Left kidney (tissue), 1 donor: ENCODE measurements at regions not wholly inside any gene's neighbourhood (a gene's known extent, or its start where the extent isn't known, plus 50 kb on each side); places are given as distances from the start of the nearest gene placed in this dataset.

Experiments
- DNase-seq: peaks from one replicate; pipeline ENCODE4 v3.0.0-alpha.2; 2013

DNA sequence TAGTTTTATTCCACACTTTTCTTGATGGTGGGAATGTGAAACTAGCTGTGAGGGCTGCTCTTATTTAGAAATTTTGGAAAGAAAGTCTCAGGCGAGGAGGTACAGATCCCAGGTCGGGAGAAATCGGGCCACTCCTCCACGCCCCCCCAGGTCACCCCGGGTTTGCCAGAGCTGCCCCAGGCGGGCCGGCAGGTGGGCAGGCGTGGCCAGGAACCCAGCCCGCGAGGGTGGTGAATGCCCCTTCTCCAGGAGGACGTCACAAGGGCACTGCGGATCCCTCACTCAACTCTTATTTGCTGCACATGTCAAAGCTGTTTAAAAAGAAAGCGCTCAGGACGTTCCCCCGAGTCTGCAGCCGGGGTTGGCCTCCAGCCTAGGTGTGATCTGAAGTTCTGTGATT lies 60.5 kb upstream of the SLCO4A1 start:
- no peak for DNase-seq

DNA sequence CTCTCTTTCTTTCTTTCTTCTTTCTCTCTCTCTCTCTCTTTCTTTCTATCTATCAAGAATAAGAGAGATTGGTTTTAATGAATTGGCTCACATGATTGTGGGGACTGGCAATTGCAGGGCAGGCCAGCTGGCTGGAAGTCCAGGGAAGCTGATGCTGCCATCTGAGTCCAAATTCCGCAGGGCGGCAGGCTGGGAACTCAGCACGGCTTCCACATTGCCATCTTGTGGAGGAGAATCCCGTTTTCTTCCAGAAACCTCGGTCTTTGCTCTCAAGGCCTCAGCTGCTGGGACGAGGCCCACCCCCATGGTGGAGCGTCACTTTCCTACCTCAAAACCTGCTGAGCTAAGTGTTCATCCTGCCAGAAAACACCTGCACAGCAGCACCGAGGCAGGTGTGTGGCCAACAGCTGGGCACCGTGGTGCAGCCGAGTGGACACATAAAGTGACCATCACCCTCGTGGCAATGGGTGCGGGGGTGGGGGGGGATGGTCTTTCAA lies 58.8 kb upstream of the SLCO4A1 start:
- no peak for DNase-seq

DNA sequence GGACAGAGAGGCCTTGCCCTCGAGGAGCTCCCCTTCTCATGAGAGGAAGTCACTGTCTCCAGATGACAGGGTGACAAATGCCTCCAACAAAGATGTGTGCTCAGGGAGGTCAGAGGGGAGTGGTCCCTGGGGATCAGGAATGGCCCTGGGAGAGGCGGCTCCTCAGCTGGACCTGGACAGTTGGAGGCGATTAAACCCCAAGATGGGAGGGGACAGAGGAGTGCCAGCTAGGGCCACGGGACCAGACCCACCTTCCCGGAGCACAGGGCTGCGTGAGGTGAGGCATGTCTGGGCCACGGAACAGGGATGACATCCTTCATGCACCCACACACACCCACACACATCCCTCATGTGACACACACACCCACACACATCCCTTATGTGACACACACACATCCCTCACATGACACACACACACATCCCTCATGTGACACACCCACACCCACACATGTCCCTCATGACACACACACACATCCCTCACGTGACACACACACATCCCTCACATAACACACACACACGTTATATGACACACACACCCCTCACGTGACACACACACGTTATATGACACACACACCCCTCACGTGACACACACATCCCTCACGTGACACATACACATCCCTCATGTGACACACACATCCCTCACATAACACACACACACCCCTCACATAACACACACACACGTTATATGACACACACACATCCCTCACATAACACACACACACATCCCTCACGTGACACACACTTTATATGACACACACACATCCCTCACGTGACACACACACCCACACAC lies 57.4 kb upstream of the SLCO4A1 start:
- no peak for DNase-seq

DNA sequence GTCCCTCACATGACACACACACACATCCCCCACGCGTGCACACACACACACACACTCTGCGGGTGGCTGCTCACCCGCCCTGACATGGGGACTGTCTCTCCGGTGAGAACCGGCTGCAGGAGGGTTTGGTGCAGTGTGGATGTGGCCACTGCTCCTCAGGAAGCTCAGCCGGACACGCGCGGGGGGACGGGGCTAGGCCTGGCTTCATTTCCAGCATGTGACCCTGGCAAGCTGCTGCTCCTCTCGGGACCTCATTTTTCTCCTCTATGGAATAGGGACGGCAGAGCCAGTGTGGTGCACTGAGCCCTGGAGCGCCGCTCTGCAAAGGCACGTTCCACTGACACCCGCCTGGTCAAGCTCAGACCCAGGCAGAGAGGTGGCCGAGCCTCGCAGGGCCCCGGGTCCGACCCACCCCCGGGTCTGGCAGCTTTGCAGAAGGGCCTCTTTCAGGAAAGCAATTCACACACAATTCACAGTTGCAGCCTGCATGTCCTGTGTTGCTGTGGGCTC lies 56.8 kb upstream of the SLCO4A1 start:
- DNase-seq, result no peak

DNA sequence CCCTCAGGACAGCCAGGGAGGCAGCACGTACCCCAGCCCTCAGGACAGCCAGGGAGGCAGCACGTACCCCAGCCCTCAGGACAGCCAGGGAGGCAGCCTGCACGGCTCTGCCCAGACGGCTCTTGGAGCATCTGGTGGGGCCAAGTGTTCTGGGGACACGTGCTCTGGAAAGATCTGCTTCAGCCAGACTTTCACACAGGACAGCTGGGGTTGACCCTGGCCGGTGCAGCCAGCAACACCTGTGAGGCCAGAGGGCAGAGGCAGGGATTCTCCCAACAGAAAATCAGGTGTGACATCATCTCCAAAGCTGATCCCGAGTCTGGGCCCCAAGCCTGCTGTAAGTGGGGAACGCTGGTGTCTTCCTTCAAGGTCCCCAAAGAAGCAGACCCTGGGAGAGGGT lies 55.5 kb upstream of the SLCO4A1 start:
- DNase-seq, result no peak

DNA sequence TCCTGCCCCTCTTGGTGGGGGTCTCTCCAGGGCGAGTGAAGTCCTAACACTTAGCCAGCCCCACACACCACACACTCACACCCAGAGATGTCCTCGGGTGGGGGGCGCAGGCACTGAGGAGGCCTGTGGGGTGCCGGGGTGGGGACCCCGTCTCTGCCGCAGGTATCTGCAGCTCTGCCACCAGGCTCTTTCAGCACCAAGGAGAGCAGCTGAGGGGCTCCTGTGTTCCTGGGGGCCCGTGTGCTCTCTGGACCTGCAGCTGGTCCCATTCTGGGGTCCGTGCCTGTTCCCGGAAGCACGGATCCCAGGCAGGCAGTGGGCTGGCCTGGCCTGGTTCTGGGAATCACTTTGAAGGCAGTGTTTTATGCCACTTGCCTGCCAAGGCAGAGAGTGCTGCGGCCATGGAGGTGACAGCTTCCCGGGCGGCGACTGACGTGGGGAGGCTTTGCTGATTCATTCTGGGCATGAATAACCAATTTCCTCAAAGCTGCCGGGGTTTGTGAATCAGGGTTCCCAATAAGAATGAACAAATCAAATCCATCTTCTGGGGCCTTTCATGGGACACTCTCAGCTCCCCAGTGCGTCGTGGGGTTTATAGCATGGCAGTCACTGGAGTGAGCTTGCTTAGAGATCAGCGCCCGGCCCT lies 54.4 kb upstream of the SLCO4A1 start:
- peak; percentile 51 for DNase-seq

DNA sequence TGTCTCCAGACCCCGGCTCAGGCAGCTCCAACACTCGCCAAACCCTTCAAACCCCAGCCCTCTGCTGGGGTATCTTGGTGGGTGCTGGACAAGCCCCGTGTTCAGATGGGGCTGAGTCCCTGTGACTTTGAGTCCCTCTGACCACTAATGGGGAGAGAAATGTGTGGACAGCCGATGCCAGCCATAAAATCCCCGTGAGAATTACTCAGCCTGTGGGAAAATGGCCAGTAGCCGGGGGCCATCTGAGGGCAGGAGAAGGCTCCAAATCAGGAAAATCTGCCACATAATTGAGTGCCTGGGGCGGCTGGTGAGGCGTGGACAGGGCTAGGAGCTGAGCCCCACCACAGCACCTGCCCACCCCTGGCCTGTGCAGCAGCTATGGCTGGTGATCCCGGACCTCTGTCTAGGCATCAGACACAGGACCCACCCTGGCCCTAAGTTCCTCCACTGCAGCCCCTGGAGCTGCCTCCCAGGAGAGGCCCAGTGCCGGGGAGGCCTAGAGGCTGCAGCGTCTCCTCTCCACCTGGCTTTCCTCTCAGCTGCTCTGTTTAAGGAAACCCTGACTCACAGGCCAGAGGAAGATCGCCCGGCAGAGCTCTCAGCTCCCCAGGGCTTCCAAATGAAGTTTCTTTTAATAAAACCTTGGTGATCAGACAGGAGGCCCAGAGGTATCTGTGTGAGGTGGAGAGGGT lies 53.7 kb upstream of the SLCO4A1 start:
- no peak for DNase-seq

DNA sequence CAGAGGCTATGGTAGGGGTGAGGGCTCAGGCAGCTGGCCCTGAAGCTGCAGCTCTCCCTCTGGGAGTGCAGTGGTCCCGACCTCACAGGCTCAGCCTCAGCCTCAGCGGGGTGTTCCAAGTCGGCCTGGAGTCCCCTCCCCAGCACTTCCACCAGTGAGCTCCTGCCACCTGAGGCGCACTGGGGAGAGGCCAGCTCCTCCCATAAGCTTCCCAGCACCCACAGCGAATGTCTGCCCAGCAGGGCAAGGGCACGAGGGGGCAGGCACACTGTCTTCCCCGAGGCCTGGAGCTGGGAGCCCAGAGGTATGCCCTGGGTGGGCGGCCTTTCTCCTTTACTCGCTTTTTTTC lies 53.2 kb upstream of the SLCO4A1 start:
- no peak for DNase-seq

DNA sequence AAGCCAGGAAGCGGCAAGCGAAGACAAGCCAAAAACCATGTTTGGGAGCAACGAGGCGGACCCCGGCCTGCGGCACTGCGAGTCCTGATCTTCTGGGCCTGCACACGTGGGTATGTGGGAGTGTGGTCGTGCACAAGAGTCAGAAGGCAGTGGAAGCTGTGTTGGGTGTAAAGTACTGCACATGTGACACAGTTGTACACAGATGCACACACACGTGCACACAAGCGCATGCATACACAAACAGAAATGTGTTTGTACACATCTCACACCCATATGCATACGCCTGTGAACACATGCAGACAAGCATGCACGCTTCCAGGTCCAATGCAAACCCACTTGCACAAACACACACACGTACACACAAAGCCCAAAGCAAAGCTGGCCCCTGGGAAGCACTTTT lies 52.6 kb upstream of the SLCO4A1 start:
- no peak for DNase-seq

DNA sequence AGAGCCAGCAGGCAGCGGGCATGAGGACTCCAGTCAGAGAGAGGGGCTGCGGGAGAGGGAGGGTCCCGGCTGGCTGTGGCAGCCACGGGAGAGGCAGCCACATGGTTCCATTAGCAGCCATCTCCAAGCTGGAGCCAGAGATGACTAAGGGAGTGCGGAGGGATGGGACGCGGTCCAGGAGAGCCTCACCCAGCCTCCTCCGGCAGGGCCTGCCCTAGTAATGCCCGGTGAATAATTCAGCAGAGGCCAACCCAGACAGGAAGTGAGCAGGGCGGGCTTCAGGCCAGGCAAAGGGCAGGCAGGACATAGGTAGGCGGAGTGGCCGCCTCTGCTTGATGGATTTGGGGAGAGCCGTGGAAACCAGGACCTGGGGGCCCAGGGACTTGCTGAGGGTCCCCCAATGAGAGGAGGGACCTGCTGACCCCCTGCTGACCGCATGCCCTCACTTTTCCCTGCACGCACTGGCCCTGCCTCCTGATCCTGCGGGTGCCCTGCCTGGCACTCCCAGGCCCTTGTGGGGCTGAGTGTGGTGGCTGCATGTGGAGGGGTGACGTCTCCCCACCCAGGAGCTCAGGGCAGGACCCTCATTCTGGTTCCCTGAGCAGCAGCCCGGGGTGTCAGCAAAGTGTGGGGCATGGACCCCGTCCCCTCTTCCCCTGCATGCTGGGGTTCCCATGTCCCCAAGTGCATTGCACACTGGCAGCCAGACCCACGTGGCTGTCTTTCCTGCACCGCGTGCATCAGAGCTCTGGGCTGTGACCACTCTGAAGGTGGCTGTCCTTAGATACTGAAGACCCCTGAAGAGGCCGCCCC lies 51.8 kb upstream of the SLCO4A1 start:
- DNase-seq, result no peak

DNA sequence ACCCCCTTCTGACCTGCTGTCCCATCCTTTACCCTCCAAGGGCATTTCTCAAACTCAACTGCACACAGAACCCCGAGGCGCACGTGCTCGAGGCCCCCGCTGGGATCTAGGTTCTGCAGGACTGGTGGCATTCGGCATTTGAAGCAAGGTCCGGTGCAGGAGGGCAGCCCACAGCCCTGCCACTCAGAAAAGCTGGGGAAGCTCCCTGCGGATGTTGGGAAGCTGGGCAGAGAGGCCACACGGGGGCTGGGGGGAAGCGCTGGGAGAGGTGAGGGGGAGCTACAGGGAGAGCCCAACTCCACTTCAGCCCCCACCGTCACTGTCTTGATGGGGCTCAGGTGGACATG lies 51.2 kb upstream of the SLCO4A1 start:
- no peak for DNase-seq

DNA sequence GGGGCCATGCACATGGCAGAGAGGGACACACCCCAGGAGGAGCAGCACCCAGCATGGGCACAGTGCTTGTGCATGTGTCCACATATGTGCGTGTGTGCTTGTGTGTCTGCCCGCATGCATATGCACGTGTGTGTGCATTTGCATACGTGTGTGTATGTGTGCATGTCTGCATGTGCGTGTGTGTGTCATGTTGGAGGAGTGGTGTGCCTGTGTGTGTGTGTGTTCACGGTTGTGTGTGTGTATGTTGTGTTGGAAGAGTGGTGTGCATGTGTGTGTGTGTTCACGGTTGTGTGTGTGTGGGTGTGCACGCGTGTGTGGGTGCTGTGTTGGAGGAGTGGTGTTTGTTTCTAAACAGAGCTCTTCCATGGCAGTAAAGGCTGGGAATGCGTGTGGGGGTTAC lies 50.7 kb upstream of the SLCO4A1 start:
- no peak for DNase-seq
